ENCODE measurements at regions not wholly inside any gene's neighbourhood (a gene's known extent, or its start where the extent isn't known, plus 50 kb on each side); places are given as distances from the start of the nearest gene placed in this dataset.

GRCh38 chr14:95386536-95387095, 66.9 kb upstream of the CLMN start:
- DNase-seq (ENCODE audit: low spot score) = no peak

DNA sequence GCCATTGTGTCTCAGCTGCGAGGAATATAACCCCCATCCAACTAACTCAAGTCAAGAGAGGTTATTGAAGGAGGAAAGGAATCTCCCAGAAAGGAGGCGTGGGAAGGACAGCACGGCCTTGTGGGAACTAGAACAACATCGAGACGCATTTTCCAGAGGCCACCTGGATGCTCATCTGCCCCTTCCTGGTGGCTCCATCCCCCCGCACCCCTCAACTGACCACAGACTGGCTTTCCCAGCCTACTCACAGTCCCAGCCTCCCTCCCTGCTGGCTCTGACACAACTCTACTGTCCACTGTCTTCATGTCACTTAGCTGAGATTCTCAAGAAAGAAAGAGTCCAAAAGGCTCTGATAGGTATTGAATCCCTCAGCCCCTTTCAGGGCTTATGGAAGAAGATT, 66.0 kb upstream of the CLMN start:
- no peak for DNase-seq (ENCODE audit: low spot score)

GRCh38 chr14:95382747-95383146, 63.0 kb upstream of the CLMN start:
- no peak for DNase-seq (ENCODE audit: low spot score)

DNA sequence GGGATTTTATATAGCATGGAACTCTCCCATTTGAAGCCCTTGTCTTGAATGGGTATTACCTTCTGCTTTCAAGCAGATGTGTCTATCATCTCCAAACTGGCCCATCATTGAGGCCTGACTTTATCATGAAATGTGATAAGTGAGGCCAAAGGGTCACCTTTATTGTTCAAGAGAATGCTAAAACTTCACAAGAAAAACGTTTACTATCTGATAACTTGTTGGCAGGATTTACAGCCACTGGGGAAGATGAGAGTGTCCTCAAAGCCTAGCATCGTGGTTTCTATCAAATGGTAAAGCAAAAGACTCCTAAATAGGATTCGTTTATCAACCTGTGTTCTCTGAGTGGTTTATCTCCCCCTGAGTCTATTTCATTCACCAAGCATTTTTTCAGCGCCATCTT, 62.0 kb upstream of the CLMN start:
- no peak for DNase-seq (ENCODE audit: low spot score)

- DNase-seq (ENCODE audit: low spot score) = no peak
Measured at GRCh38 chr14:95380350-95381042, 60.8 kb upstream of the CLMN start.

DNA sequence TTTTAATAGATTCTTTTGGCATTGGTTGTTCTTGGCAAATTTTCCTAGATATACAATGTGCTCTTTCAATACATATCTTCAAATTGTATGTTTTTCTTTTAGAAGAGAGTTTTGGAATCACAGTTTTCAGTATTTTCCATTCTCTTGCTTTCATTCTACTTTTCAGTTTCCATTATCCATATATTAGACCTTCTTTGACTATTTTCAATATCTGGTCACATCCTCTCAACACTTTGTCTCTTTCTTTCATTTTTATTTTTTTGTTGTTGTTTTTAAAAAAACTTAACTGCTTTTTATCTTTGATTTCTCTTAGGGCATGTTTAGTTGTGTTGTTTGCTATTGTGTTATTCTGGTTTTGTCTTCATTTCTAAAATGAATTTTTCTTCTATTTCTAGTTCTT, 59.9 kb upstream of the CLMN start:
- DNase-seq (ENCODE audit: low spot score) = no peak

- DNase-seq (ENCODE audit: low spot score) = no peak
Measured at GRCh38 chr14:95375539-95376109, 55.9 kb upstream of the CLMN start.

DNA sequence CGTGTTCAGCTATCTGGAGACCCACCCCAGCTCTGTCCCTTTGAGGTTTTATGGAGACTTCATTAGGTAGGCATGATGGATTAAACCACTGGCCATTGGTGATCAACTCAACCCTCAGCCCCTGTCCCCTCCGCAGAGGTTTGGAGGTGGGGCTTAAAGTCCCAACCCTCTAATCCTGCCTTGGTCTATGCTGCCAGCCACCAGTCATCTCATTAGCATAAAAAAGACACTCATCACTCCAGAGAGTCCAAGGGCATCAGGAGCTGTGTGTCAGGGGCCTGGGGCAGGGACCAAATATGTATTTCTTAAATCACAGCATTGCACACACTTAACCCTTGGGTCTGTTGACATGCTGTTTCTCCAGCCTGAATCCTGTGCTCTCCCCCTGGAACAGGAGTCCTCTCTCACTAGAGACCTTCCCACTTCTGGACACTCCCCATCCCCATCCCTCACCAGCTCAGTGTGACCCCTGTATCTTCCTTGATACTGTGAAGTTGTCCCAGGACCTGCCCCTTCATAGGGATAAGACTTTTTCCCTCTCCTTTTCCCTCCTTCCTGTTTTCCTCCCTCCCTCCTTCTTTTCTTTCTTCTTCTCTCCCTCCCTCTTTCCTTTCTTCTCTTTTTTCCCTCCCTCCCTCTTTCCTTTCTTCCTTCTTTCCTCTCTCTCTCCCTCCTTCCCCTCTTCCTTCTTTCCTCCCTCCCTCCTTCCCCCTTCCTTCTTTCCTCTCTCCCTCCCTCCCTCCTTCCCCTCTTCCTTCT, 54.7 kb upstream of the CLMN start:
- no peak for DNase-seq (ENCODE audit: low spot score)

GRCh38 chr14:95370076-95370475, 50.4 kb upstream of the CLMN start:
- no peak for DNase-seq (ENCODE audit: low spot score)
